Endothelial cell of umbilical vein (primary cell): ENCODE measurements at regions not wholly inside any gene's neighbourhood (a gene's known extent, or its start where the extent isn't known, plus 50 kb on each side); places are given as distances from the start of the nearest gene placed in this dataset.

Experiments
- EZH2 ChIP-seq: IDR thresholded peaks from 2 replicates; pipeline ENCODE4 v1.6.1; 2012; ENCODE audit warnings: borderline replicate concordance, low read depth, mild to moderate bottlenecking, moderate library complexity, low read length, inconsistent platforms; ENCODE audit not compliant: severe bottlenecking
- MYC ChIP-seq: IDR thresholded peaks from one replicate; pipeline ENCODE4 v1.6.1; 2011; ENCODE audit warnings: mild to moderate bottlenecking, low read depth, low read length
- TF ChIP-seq, protein P1 (sequence below): IDR thresholded peaks from 2 replicates; pipeline ENCODE4 v1.6.1; 2011; ENCODE audit not compliant: insufficient read depth, insufficient read length
- TF ChIP-seq, protein P2 (sequence below), 2 donors: IDR thresholded peaks; 1 replicate in 1 of 2; 2 replicates in 1 of 2; pipeline ENCODE4 v1.5.1; 2011; ENCODE audit warnings: low read length in 2 of 2, mild to moderate bottlenecking in 2 of 2, moderate library complexity in 2 of 2, control low read depth in 1 of 2, inconsistent platforms in 1 of 2, low read depth in 1 of 2; ENCODE audit not compliant: insufficient read depth in 1 of 2; ENCODE audit errors: extremely low read depth in 1 of 2

DNA sequence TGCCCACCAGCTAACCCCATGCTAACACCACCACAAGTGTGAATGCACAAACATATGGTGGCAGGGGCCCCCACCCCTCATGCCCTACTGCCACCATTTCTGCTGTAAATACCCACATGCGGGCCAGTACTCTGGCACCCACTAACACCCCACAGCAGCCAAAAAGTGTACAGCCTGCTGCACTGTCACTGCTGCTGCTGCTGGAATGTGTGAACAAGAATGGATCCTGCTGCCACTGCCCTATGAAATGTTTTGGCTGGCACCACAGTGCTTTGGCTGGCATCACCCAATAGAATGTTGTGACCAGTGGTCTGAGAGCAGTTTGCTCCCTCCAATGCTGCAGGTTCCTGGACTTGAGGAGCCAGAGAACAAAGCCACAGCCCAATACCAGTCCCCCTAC lies 606.6 kb upstream of the SORCS1 start:
- TF ChIP-seq, protein P1, sequence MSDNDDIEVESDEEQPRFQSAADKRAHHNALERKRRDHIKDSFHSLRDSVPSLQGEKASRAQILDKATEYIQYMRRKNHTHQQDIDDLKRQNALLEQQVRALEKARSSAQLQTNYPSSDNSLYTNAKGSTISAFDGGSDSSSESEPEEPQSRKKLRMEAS: no peak
- TF ChIP-seq MYC: no peak
- TF ChIP-seq, protein P2, sequence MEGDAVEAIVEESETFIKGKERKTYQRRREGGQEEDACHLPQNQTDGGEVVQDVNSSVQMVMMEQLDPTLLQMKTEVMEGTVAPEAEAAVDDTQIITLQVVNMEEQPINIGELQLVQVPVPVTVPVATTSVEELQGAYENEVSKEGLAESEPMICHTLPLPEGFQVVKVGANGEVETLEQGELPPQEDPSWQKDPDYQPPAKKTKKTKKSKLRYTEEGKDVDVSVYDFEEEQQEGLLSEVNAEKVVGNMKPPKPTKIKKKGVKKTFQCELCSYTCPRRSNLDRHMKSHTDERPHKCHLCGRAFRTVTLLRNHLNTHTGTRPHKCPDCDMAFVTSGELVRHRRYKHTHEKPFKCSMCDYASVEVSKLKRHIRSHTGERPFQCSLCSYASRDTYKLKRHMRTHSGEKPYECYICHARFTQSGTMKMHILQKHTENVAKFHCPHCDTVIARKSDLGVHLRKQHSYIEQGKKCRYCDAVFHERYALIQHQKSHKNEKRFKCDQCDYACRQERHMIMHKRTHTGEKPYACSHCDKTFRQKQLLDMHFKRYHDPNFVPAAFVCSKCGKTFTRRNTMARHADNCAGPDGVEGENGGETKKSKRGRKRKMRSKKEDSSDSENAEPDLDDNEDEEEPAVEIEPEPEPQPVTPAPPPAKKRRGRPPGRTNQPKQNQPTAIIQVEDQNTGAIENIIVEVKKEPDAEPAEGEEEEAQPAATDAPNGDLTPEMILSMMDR (IDR thresholded peaks at IDR 0.05; ENCODE audit: extremely low read depth in 1 of 2, insufficient read depth in 1 of 2, low read depth in 1 of 2, low read length in 2 of 2): no peak
- no peak for TF ChIP-seq EZH2
